Prostate gland (tissue), 2 donors: ENCODE measurements at regions not wholly inside any gene's neighbourhood (a gene's known extent, or its start where the extent isn't known, plus 50 kb on each side); places are given as distances from the start of the nearest gene placed in this dataset.

Experiments
- DNase-seq: peaks from one replicate; pipeline ENCODE4 v3.0.0-alpha.2; 2019; ENCODE audit warnings: low spot score
- H3K27ac ChIP-seq, 2 donors: fragments of 200-600 bp; sonication (generic); 2 replicates each; pipeline ENCODE4 v1.5.1; 2017 to 2019
- H3K27me3 ChIP-seq: fragments of 200-600 bp; sonication (generic); replicated peaks from 2 replicates; pipeline ENCODE4 v1.5.1; 2019; ENCODE audit not compliant: insufficient read depth
- H3K36me3 ChIP-seq, 2 donors: fragments of 200-600 bp; sonication (generic); 1 replicate in 1 of 2; 2 replicates in 1 of 2; pipeline versions ENCODE4 v1.5.1 to v1.8.1; 2017 to 2019
- H3K4me1 ChIP-seq: fragments of 200-600 bp; sonication (generic); replicated peaks from 2 replicates; pipeline ENCODE4 v1.5.1; 2019
- H3K4me3 ChIP-seq, 2 donors: fragments of 200-600 bp; sonication (generic); 2 replicates each; pipeline ENCODE4 v1.5.1; 2017 to 2019
- H3K9me3 ChIP-seq: fragments of 200-600 bp; sonication (generic); 2 replicates; pipeline ENCODE4 v1.5.1; 2017
- POLR2A ChIP-seq: fragments of 450-650 bp; IDR thresholded peaks from one replicate; pipeline ENCODE4 v1.6.1; 2016; ENCODE audit warnings: antibody characterized with exemption, mild to moderate bottlenecking
- POLR2AphosphoS5 ChIP-seq: sonication (generic); formaldehyde crosslinking; IDR thresholded peaks from one replicate; pipeline ENCODE4 v1.6.1; 2017; ENCODE audit warnings: antibody characterized with exemption
- WGBS: methylation state at CpG from one replicate; pipeline ENCODE4 v1.1.5; 2018; 5-methylcytosine and 5-hydroxymethylcytosine counted together
- intact Hi-C: fragments of 100-400 bp; cut with DNase I; formaldehyde crosslinking; loops from one replicate; pipeline ENCODE4 v1.14.2; 2022
- TF ChIP-seq, protein P1 (sequence below), 4 experiments: fragments of 200-600 bp in 2 of 4; fragments of 450-650 bp in 2 of 4; sonication (generic) in 2 of 4; IDR thresholded peaks; 1 replicate in 3 of 4; 2 replicates in 1 of 4; pipeline ENCODE4 v1.5.1; 2016 to 2019; ENCODE audit warnings: antibody characterized with exemption in 4 of 4, mild to moderate bottlenecking in 2 of 4, moderate library complexity in 2 of 4

DNA sequence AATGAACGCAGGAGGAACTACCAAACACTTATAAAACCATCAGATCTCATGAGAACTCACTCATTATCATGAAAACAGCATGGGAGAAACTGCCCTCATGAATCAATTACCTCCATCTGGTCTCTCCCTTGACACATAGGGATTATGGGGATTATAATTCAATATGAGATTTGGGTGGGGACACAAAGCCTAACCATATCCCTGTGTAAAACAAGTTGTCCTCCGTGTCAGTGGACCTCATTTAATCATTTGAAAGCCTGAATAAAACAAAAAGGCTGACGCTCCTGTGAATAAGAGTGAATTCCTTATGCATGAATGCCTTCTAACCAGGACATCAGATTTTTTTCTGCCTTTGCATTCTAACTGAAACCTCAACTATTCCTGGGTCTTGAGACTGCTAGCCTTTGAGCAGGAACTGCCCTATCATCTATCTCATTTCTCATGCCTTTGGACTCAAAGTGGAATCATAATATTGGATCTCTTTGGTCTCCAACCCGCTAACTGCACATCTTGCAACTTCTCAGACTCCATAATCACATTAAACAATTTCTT, 648.8 kb downstream of the ADGRL2 start:
- Histone ChIP-seq H3K9me3 (no peaks in the 10 kb centered on the region), H3K27me3 (no peaks in the 10 kb centered on the region), H3K4me1 (no peaks in the 10 kb centered on the region), H3K36me3 (no peaks in the 10 kb centered on the region), H3K27ac (no peak overlapping the region), H3K4me3 (no peak overlapping the region)
- WGBS: 86% methylated on average over 4 of the region's 4 CpGs
- no peak for DNase-seq
- intact Hi-C loops: no loop called here
- TF ChIP-seq POLR2AphosphoS5 (no peak), POLR2A (no peak)
- TF ChIP-seq, protein P1, sequence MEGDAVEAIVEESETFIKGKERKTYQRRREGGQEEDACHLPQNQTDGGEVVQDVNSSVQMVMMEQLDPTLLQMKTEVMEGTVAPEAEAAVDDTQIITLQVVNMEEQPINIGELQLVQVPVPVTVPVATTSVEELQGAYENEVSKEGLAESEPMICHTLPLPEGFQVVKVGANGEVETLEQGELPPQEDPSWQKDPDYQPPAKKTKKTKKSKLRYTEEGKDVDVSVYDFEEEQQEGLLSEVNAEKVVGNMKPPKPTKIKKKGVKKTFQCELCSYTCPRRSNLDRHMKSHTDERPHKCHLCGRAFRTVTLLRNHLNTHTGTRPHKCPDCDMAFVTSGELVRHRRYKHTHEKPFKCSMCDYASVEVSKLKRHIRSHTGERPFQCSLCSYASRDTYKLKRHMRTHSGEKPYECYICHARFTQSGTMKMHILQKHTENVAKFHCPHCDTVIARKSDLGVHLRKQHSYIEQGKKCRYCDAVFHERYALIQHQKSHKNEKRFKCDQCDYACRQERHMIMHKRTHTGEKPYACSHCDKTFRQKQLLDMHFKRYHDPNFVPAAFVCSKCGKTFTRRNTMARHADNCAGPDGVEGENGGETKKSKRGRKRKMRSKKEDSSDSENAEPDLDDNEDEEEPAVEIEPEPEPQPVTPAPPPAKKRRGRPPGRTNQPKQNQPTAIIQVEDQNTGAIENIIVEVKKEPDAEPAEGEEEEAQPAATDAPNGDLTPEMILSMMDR (IDR thresholded peaks at IDR 0.05): no peak

DNA sequence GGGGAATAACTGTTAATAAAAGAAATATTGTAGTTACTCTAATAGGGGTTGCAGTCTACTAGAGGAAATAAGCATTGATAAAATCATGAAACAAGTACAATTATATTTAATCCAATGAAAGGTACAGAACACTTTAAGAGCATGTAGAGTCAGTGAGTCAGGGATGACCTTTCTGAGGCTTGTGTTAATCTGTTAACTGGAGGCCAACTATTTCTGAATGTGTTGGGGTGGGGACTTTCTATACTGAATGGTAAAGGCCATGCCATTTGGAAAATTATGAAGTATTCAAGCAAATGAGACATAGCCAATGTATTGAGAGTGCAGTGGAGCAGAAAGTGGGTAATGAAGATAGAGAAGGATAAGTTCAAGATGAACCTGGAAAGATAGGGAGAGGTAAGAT, 646.2 kb downstream of the ADGRL2 start:
- TF ChIP-seq, protein P1 (IDR thresholded peaks at IDR 0.05): no peak
- TF ChIP-seq POLR2A (no peak), POLR2AphosphoS5 (no peak)
- H3K27me3 ChIP-seq: no peaks in the 10 kb centered on the region
- H3K27ac ChIP-seq: no peak overlapping the region
- H3K36me3 ChIP-seq: no peaks in the 10 kb centered on the region
- no peak overlapping the region for H3K4me3 ChIP-seq
- H3K4me1 ChIP-seq: no peaks in the 10 kb centered on the region
- intact Hi-C loops: no loop called here
- DNase-seq: no peak
- H3K9me3 ChIP-seq: no peaks in the 10 kb centered on the region

DNA sequence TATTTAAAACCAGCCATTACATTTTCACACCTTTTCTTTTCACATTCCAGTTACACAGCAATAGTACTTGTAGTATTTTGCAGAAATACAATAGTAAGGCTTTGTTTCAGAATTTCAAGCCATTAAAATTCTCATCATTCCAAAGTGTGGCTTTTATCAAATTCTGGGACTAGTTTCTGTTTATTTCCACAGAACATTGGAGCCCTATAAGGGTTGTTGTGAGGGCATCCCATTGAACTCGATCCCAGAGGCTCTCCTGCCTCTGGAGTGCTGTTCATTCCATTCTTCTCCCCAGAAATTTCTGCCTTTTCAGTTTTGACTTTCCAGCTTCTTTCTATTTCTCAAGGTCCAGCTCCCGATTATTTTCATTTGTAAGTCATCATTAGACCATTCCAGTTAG, 645.5 kb downstream of the ADGRL2 start:
- H3K4me3 ChIP-seq: no peak overlapping the region
- no peaks in the 10 kb centered on the region for H3K36me3 ChIP-seq
- no peaks in the 10 kb centered on the region for H3K4me1 ChIP-seq
- TF ChIP-seq POLR2AphosphoS5 (no peak), POLR2A (no peak)
- 51% methylated on average over 2 of the region's 2 CpGs for WGBS
- H3K9me3 ChIP-seq: no peaks in the 10 kb centered on the region
- no peaks in the 10 kb centered on the region for H3K27me3 ChIP-seq
- no peak for DNase-seq
- H3K27ac ChIP-seq: no peak overlapping the region
- intact Hi-C loops: no loop called here

DNA sequence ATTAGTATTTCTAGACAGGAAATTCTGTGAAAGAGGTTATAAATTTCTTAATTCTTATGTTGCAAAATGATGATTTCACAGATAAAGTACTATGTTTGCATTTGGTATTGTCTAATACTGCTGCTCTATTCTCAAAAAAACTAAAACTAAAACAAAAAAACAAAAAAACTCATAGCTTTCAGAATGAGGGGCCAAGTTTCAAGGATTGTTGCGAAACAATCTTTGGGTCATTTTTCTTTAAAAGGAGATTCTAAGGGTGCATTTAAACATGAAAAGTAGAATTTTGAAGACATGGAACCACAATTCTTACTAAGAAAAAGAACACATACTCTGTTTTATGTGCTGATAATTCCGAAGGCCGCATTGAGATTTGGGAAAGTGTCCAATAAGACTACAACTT, 645.1 kb downstream of the ADGRL2 start:
- 65% methylated on average over 3 of the region's 3 CpGs for WGBS
- Histone ChIP-seq H3K4me1 (no peaks in the 10 kb centered on the region), H3K9me3 (no peaks in the 10 kb centered on the region), H3K36me3 (no peaks in the 10 kb centered on the region), H3K27me3 (no peaks in the 10 kb centered on the region), H3K4me3 (no peak overlapping the region), H3K27ac (no peak overlapping the region)
- no peak for DNase-seq
- TF ChIP-seq, protein P1 (IDR thresholded peaks at IDR 0.05): no peak
- no peak for TF ChIP-seq POLR2A
- no peak for TF ChIP-seq POLR2AphosphoS5
- intact Hi-C loops: no loop called here

DNA sequence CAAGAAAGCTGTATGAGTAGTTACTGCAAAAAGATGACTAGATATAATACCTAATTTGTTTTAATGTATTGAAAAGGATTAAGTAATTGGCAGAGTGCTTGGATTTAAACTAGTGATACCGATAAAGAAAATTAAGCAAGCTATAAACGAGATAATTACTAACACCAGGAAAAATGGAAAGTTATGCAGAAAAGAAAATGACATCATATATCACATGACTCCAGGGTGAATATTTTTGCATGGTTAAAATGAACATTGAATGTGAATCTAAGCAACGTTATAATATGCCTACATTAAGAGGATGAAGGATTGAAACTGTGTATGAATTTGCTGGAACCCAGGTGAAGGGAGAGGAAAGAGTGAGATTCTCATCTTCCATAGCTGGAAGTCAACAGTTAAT, 644.4 kb downstream of the ADGRL2 start:
- Histone ChIP-seq H3K27me3 (no peaks in the 10 kb centered on the region), H3K4me1 (no peaks in the 10 kb centered on the region), H3K27ac (no peak overlapping the region), H3K4me3 (no peak overlapping the region), H3K36me3 (no peaks in the 10 kb centered on the region), H3K9me3 (no peaks in the 10 kb centered on the region)
- no peak for TF ChIP-seq POLR2A
- TF ChIP-seq POLR2AphosphoS5: no peak
- TF ChIP-seq, protein P1 (IDR thresholded peaks at IDR 0.05): no peak
- no peak for DNase-seq
- intact Hi-C loops: no loop called here
- WGBS: 82% methylated on average over 3 of the region's 3 CpGs
